ENCODE measurements at regions not wholly inside any gene's neighbourhood (a gene's known extent, or its start where the extent isn't known, plus 50 kb on each side); places are given as distances from the start of the nearest gene placed in this dataset.

GRCh38 chr13:61030445-61030844, 385.2 kb downstream of the PCDH20 start:
- DNase-seq (ENCODE audit: low read depth) = no peak

GRCh38 chr13:61029064-61029463, 386.6 kb downstream of the PCDH20 start:
- no peak for DNase-seq (ENCODE audit: low read depth)

DNA sequence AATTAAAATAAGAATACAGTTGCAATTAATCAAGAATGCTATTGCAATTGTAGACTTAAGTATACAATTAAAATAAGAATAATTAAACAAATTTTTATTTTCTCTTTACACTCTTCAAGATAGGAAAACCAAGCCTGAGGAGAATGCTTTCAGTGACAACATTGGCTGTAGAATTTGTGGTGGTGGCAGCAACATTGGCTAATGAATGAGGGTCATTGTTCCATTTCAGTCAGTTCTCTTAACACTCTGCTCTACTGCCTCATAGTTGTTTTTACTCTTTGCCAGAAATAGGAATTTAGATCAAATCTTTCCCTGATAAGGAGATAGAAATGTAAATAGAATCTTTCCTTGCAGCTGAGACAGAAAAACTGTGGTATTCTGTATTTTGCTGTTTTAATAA, 391.6 kb downstream of the PCDH20 start:
- DNase-seq (ENCODE audit: low read depth) = no peak

- no peak for DNase-seq (ENCODE audit: low read depth)
These were observed 393.8 kb downstream of the PCDH20 start for GRCh38 chr13:61021838-61022237.

DNA sequence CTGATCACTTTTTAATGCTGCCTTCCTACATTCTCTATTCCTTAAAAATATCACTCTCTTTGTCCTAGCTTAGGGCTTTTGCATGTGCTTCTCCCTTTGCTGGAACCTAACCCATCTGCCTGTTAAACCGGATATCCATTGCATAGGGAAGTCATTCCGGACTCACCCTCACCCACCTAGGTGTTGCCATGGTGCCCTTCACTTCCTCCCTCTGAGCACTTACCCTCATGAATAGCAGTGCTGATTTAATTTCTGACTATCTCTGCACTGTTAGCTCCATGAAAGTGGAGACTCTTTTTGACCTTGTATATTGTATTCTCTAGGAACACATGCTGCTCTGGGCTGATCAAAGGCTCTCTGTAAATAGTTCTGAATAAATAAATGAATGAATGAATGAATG, 401.9 kb downstream of the PCDH20 start:
- DNase-seq (ENCODE audit: low read depth) = no peak

GRCh38 chr13:61010358-61010757, 405.3 kb downstream of the PCDH20 start:
- no peak for DNase-seq (ENCODE audit: low read depth)

GRCh38 chr13:61002686-61003085, 413.0 kb downstream of the PCDH20 start:
- DNase-seq (ENCODE audit: low read depth) = no peak

DNA sequence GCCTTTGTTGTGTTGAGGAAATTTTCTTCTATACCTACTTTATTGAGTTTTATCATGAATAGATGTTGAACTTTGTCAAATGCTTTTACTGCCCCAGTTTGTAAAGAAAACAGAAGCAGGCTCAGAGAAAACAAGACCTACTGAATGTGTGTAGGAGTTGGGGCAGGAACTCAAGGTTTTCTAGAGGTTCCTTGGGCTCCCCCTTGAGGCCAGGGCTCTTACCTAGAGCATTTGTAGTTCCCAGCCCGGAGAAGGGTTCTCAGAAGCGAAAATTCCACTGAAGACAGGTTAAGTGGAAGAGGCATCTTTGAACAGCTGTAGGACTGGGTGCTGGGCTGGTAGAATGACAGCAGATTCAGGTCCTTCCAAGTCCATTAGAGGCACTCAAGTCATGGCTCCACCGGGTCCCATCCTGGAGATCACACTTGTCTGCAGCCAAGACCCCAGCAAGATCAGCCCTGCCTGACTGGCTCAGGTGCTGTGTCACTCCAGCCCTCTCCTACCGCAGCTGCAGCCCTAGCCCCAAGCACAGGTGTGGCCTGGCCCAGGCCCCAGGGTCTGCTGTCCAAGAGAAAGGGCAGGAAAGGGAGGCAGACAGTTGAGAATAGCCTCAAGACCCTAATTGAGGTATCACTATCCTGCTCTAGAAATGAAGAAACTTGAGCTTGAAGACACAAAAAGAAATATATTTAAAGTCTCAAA, 425.5 kb downstream of the PCDH20 start:
- DNase-seq (ENCODE audit: low read depth) = no peak

DNA sequence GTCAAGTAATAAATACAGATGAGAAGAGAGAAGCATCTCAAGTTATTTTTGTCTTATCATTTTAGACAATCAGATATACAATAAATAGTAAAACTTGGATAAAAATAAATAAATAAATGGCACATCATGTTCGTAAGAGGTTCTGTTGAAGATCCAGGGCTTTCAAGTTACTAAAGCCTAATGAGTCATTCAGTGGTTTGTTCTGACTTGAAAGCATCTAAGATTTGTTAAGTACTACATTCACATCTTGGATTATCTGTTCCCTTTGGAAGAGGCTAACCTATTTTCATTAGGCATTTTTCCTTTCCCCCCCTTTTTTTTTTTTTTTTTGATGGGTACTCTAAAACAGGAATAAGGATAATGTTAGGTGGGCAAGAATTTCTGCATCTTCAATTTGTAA, 429.3 kb downstream of the PCDH20 start:
- no peak for DNase-seq (ENCODE audit: low read depth)

- DNase-seq (ENCODE audit: low read depth) = no peak
These were observed 434.2 kb downstream of the PCDH20 start for GRCh38 chr13:60981407-60981806.

DNA sequence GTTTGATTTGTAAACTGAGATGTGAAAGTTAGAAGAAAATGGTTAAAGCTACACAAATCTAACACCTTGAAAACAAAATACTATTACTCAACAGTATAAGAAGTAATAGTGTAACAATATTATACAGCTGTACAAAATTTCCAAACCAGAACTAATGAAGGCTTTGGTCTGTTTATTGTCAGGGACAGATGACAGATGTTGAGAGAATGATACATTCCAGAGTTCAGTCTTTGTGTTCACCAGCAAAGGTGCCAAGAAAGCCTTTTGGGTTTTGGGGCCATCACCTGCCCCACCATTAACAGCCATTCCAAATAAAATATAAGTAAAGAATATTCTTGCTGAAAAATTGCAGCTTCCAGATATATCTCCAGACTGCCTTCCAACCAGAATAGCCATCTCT, 439.3 kb downstream of the PCDH20 start:
- no peak for DNase-seq (ENCODE audit: low read depth)

DNA sequence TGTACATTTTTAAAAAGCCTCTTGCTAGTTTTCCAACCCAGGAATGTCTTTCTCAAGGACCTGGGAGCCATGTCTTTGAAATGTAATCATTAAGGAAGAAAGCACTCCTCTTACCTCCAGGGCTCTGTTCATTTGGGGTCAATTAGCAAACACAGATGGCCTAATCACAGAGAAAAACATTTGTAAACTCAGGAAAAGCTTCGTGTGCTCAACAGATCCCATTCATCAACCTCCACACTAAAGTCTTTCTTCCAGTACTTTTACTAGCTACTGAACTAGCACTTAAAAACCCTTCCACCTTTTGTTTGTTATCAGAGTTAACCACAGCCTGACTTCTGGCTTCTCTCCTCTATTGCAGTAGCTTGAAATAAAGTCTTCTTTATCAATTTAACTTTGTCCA, 441.4 kb downstream of the PCDH20 start:
- DNase-seq (ENCODE audit: low read depth) = no peak

- DNase-seq (ENCODE audit: low read depth) = no peak
These were observed 442.1 kb downstream of the PCDH20 start for GRCh38 chr13:60973529-60973928.

DNA sequence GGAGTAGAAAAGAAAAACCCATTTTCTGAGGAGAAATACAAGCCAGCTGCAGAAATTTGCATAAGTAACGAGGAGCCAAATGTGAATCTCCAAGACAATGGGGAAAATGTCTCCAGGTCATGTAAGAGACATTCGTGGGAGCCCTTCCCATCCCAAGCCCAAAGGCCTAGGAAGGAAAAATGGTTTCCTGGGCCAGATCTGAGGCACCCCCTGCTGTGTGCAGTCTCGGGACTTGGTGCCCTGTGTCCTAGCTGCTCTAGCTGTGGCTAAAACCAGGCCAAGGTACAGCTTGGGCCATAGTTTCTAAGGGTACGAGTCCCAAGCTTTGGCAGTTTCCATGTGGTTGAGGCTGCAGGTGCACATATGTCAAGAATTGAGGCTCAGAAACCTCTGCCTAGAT, 444.9 kb downstream of the PCDH20 start:
- DNase-seq (ENCODE audit: low read depth) = no peak

DNA sequence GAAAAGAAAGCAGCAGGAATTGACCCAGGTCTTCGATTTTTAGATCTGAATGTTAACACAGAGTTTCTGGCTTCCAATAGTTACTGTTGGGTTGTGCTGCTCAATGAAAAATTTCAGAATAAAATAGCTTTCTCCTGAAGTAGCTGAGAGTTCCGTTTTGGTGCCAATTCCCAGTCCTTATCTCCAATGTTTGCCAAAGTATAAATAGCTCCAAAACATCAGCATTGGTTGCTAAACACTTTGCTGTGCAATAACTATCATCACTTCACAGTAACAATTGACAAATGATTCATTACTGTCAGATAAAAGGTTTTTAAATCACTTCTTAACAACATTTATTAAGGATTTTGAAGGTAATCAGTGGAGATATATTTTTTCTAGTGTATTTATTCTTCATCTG, 446.0 kb downstream of the PCDH20 start:
- DNase-seq (ENCODE audit: low read depth) = no peak

GRCh38 chr13:60959427-60959826, 456.2 kb downstream of the PCDH20 start:
- no peak for DNase-seq (ENCODE audit: low read depth)

DNA sequence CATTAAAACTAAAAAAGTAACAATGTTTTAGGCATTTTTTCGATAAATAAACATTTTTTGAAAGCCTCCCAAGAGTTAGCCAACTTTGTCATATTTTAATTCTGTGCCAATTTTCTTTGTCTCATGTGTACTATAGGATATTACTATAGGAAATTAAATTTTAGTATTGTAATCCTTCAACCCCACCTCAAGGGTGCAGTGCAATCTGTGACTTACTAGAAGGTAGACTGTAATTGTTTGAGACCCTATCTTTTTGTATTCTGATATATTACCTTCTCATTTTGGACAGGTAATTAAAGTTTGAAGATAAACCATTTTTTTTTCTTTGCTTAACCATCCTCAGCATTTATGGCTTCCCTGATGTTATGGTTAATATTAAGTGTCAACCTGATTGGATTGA, 457.8 kb downstream of the PCDH20 start:
- DNase-seq (ENCODE audit: low read depth) = no peak

- no peak for DNase-seq (ENCODE audit: low read depth)
These were observed 470.3 kb downstream of the PCDH20 start for GRCh38 chr13:60945396-60945795.

DNA sequence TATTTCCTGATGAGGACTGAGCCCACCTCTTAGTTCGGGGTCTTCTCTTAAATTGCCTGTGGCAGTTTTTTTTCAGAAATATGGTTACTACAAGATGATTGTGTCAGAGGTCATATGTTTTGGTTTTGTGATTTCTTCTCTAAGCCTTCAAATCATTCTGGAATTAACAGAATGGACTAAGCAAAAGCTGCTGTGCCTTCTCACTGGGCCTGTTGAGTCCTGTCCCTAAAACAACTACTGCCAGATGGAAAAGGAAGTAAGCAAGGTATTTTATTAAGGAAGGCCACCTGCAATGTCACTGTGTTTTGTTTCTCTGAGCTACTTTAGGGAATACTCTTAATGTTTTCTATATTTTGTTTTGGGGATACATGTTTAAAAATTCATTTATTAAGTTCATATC, 470.8 kb downstream of the PCDH20 start:
- DNase-seq (ENCODE audit: low read depth) = no peak

- DNase-seq (ENCODE audit: low read depth) = no peak
These were observed 471.6 kb downstream of the PCDH20 start for GRCh38 chr13:60944016-60944415.

GRCh38 chr13:60936281-60936680, 479.4 kb downstream of the PCDH20 start:
- DNase-seq (ENCODE audit: low read depth) = no peak

DNA sequence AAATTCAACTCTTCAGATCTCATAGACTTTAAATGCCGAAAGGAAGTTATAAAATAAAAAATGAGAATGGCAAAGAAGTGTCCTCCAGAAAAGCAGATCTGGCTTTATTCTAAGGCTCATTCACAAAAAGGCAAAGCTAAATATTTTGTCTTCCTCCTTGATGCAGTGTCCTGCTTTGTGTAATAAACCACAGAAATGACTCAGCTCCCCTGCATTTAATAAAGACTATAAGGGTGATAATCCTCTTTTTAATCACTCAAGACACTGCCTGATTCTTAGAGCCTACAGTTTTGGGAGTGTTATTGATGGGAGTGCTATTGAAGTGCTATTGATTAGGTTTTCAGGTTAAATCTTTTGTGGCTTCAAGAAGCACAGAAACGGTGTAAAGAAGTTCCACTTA, 482.0 kb downstream of the PCDH20 start:
- no peak for DNase-seq (ENCODE audit: low read depth)

- no peak for DNase-seq (ENCODE audit: low read depth)
These were observed 483.6 kb downstream of the PCDH20 start for GRCh38 chr13:60931858-60932546.

- DNase-seq (ENCODE audit: low read depth) = no peak
These were observed 490.0 kb downstream of the PCDH20 start for GRCh38 chr13:60925686-60926085.
